Effector memory CD4-positive, alpha-beta T cell (primary cell): ENCODE measurements at regions not wholly inside any gene's neighbourhood (a gene's known extent, or its start where the extent isn't known, plus 50 kb on each side); places are given as distances from the start of the nearest gene placed in this dataset.

ENCODE experiments used
- DNase-seq, 3 donors: peaks; one replicate each; pipeline ENCODE4 v3.0.0-alpha.2; 2020
- H3K27ac ChIP-seq: 2 replicates; pipeline ENCODE4 v1.7.0; 2013; ENCODE audit warnings: mild to moderate bottlenecking, low read length, moderate library complexity; ENCODE audit not compliant: insufficient read depth, poor library complexity, severe bottlenecking
- H3K27me3 ChIP-seq: replicated peaks from 2 replicates; pipeline ENCODE4 v1.7.0; 2013; ENCODE audit warnings: mild to moderate bottlenecking, low read length; ENCODE audit not compliant: insufficient read depth, control insufficient read depth, poor library complexity, severe bottlenecking
- H3K36me3 ChIP-seq: 2 replicates; pipeline ENCODE4 v1.7.0; 2013; ENCODE audit warnings: mild to moderate bottlenecking, low read length, moderate library complexity; ENCODE audit not compliant: control insufficient read depth, insufficient read depth
- H3K4me1 ChIP-seq: 2 replicates; pipeline ENCODE4 v1.7.0; 2013; ENCODE audit warnings: low read length, mild to moderate bottlenecking; ENCODE audit not compliant: control insufficient read depth, insufficient read depth, poor library complexity, severe bottlenecking
- H3K4me3 ChIP-seq: 2 replicates; pipeline ENCODE4 v1.7.0; 2013; ENCODE audit warnings: low read length, low read depth, mild to moderate bottlenecking; ENCODE audit not compliant: insufficient read depth, poor library complexity, severe bottlenecking
- H3K9me3 ChIP-seq: 2 replicates; pipeline ENCODE4 v1.7.0; 2013; ENCODE audit warnings: mild to moderate bottlenecking, low read length, moderate library complexity; ENCODE audit not compliant: control insufficient read depth

DNA sequence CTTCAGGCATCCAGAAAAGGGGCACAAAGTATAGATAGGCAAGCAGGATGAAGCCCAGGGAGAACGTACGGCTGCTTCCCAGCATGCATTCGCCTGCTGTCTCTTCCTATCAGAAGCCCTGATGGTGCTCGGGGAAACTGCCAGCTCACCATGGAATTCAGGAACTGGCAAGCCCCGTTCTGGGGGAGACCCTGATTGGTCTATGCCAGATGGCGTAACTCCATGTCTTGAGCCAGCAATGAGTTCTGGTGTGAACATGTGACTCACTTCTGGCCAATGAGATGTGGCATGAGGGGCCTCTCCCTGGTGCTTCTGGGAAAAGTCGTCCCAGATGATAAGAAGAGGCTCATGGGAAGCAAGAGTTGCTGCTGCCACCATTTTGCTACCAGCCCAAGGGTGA lies 270.8 kb downstream of the BCL11B start:
- Histone ChIP-seq H3K36me3 (no peaks in the 10 kb centered on the region), H3K4me1 (no peaks in the 10 kb centered on the region), H3K4me3 (no peak overlapping the region), H3K27ac (no peak overlapping the region), H3K9me3 (no peaks in the 10 kb centered on the region), H3K27me3 (no peaks in the 10 kb centered on the region)
- DNase-seq: no peak

DNA sequence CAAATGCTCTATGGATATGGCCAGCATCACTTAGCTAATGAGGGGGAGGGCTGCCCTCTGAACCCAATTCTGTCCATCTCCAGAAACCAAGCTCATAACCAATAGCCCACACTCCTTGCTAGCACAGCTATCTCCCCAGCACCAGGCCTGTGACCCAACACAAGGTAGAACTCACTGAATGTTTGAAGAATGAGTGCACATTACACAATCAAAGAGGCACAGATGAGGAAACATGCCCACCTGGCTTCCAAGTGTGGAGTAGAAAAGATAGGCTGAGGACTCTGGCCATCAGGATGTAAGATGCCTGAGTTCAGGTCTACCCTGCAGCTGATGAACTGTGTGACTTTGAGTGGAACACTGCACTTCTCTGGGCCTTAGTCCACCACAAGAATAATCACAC lies 268.4 kb downstream of the BCL11B start:
- no peak for DNase-seq
- Histone ChIP-seq H3K27me3 (no peaks in the 10 kb centered on the region), H3K27ac (no peak overlapping the region), H3K9me3 (no peaks in the 10 kb centered on the region), H3K4me1 (no peaks in the 10 kb centered on the region), H3K36me3 (no peaks in the 10 kb centered on the region), H3K4me3 (no peak overlapping the region)

DNA sequence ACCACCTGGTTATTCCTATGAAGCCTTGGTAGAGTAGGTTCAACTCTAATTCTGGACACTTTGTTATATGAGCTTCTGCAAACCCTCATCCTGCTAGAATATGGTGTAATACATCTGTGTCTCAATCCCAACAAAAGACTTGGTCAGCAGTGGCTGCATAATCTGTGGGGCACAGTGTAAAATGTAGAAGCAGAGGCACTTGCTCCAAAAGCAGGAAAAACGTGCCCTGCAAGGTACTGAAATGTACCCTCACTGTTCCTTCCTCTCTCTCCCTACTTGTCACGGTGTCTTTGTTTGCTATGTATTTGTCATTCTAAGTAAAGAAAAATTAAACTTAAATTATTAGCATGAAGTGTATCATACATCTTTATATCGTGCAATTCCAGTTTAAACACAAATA lies 267.9 kb downstream of the BCL11B start:
- Histone ChIP-seq H3K27ac (no peak overlapping the region), H3K4me1 (no peaks in the 10 kb centered on the region), H3K9me3 (no peaks in the 10 kb centered on the region), H3K4me3 (no peak overlapping the region), H3K27me3 (no peaks in the 10 kb centered on the region), H3K36me3 (no peaks in the 10 kb centered on the region)
- DNase-seq: no peak

DNA sequence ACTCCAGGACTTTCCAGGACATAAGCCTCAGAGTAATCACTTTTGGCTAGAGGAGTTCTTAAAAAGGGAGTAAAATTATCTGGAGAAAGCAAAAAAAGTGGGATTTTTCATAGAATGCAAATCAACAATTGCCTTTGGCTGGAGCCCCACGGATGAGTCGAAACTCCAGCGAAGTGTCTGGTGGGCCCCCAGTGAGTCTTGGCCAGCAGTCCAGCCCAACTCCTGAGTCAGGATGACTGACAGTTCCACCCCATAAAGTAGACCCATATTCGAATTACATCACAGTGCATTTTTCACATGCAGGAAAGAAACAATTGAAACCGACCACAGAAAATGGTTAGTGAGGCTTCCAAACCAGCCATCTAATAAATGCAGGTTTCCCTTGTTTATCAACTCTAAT lies 265.7 kb downstream of the BCL11B start:
- Histone ChIP-seq H3K4me1 (no peaks in the 10 kb centered on the region), H3K4me3 (no peak overlapping the region), H3K36me3 (no peaks in the 10 kb centered on the region), H3K27me3 (no peaks in the 10 kb centered on the region), H3K9me3 (no peaks in the 10 kb centered on the region), H3K27ac (no peak overlapping the region)
- no peak for DNase-seq

DNA sequence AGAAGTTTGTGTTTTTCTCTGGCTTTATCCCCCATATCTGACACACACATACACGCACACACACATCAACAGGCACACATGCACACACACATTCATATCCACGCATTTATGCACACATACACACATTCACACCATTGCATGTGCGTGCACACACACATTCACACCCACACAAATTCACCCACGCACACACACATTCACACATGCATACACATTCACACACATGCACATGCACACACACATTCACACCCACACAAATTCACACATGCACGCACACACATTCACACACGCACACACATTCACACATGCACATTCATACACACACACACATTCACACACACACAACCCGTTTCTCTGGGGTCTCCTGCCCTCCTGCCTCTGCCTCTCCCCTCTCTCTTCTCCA lies 264.2 kb downstream of the BCL11B start:
- no peak for DNase-seq
- H3K27ac ChIP-seq: no peak overlapping the region
- H3K4me1 ChIP-seq: no peaks in the 10 kb centered on the region
- no peaks in the 10 kb centered on the region for H3K36me3 ChIP-seq
- no peak overlapping the region for H3K4me3 ChIP-seq
- no peaks in the 10 kb centered on the region for H3K27me3 ChIP-seq
- no peaks in the 10 kb centered on the region for H3K9me3 ChIP-seq

DNA sequence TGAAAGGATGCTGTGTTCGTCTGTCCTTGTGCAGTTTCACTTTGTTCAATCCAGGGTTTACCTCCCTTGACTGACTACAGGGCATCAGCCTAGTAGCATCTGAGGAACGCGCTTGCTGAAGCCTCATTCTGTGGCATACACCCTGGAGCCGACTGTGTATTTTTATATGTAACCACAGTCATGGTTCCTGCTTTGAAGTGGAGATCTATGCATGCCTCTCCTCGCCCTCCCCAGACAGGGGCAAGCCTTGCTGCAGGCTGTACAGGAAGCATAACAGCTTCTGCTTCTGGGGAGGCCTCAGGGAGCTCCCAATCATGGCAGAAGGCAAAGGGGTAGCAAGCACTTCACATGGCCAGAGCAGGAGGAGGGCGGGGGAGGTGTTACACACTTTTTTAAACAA lies 262.1 kb downstream of the BCL11B start:
- Histone ChIP-seq H3K4me3 (no peak overlapping the region), H3K36me3 (no peaks in the 10 kb centered on the region), H3K4me1 (no peaks in the 10 kb centered on the region), H3K27ac (no peak overlapping the region), H3K9me3 (no peaks in the 10 kb centered on the region), H3K27me3 (no peaks in the 10 kb centered on the region)
- no peak for DNase-seq

DNA sequence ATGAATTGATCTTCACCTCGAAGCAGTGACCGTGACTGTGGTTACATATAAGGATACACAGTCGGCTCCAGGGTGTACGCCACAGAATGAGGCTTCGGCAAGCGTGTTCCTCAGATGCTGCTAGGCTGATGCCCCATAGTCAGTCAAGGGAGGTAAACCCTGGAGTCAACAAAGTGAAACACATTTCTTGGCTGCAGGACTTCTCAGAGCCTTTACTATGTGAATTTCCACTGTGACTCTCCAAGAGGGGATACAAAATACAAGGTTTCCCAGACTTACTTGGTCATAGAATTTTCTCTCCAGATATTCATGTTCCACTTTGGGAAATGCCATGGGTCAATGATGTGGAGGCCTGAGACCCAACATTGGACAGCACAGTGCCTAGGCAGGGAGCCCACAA lies 260.6 kb downstream of the BCL11B start:
- H3K4me1 ChIP-seq: no peaks in the 10 kb centered on the region
- H3K27ac ChIP-seq: no peak overlapping the region

DNA sequence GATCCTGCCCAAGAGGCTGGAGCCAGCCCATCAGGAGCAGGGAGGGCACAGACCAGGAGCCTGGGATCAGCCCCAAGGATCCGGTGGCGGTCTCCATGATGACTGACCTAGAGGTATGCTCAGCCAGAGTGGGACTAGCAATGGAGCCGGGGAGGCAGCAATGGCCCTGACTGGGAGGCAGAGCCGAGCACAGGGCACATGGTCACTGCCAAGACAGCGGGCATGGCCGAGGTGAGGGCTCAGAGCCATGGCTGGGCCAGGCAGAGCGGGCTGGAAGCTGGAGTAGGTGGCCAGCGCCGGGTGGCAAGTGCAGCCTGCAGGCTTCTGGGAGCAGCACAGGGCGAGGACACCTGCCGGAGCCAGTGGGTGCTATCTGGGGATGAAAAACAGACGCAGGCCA lies 259.3 kb downstream of the BCL11B start:
- Histone ChIP-seq H3K27me3 (no peaks in the 10 kb centered on the region), H3K27ac (no peak overlapping the region), H3K4me3 (no peak overlapping the region), H3K36me3 (no peaks in the 10 kb centered on the region), H3K9me3 (no peaks in the 10 kb centered on the region), H3K4me1 (no peaks in the 10 kb centered on the region)
- DNase-seq: no peak

More for the DNA sequence above, 260.6 kb downstream of the BCL11B start:
- Histone ChIP-seq H3K27me3 (no peaks in the 10 kb centered on the region), H3K9me3 (no peaks in the 10 kb centered on the region), H3K4me3 (no peak overlapping the region), H3K36me3 (no peaks in the 10 kb centered on the region)
- no peak for DNase-seq

DNA sequence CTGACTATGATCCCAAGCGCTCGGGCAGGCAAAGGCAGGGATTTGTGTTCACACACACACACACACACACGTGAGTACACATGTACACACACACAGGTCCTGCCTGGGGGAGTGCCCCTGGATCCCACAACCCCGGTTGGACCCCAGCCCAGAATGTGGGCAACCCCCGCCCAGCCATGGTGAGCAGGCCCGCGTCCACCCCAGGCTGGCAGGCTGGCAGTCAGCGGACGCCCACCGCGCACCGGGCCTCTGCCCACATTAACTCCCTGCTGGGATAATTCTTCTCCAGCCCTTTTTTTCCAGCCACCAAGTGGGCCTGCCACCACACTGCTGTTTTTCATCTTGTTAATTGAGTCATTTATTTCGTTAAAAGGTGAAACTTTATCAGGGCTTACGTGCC lies 256.2 kb downstream of the BCL11B start:
- Histone ChIP-seq H3K9me3 (no peaks in the 10 kb centered on the region), H3K27ac (no peak overlapping the region), H3K4me3 (no peak overlapping the region), H3K4me1 (no peaks in the 10 kb centered on the region), H3K27me3 (no peaks in the 10 kb centered on the region), H3K36me3 (no peaks in the 10 kb centered on the region)
- no peak for DNase-seq

DNA sequence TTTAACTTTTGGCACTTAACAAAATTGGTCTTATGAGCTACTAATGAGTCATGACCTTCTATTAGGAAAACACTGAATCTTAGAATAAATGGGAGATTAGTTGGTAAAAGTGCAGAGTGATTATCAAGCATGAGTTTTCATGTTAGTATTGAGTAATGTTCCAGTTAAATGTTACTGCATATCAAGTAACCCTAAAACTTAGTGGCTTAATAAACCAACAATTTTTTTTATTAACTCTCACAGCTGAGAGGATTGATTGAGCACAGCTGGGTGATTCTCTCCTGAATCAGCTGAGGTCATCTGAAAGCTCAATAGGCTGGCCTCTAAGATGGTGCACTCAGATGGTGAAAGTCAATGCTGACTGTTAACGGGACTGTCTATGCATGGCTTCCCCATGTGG lies 248.6 kb downstream of the BCL11B start:
- H3K27ac ChIP-seq: no peak overlapping the region
- no peaks in the 10 kb centered on the region for H3K27me3 ChIP-seq
- H3K36me3 ChIP-seq: no peaks in the 10 kb centered on the region
- no peak for DNase-seq
- peaks cover 4% of the 10 kb centered on the region for H3K4me1 ChIP-seq
- no peak overlapping the region for H3K4me3 ChIP-seq
- H3K9me3 ChIP-seq: no peaks in the 10 kb centered on the region

DNA sequence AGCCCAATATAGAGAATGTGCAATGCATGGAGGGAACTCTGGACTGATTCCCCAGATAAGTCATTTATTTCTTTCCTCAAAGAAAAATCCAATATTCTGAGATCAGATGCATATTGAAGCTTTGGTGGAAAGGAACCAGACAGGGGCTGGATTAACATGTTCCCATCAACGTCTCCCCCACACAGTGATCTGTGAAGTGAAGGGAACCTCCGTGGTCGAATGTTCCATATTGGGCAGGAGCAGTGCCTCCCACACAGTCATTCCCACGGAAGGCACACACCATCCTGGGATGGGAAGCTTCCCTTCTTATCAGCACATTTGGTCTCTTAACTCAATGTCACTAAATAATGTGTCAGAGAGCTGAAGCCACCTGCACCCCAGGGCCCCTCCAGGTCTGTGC lies 247.1 kb downstream of the BCL11B start:
- Histone ChIP-seq H3K36me3 (no peaks in the 10 kb centered on the region), H3K27ac (no peak overlapping the region), H3K27me3 (no peaks in the 10 kb centered on the region), H3K9me3 (no peaks in the 10 kb centered on the region), H3K4me1 (peaks cover 4% of the 10 kb centered on the region), H3K4me3 (no peak overlapping the region)
- DNase-seq: no peak
